ENCODE measurements at regions not wholly inside any gene's neighbourhood (a gene's known extent, or its start where the extent isn't known, plus 50 kb on each side); places are given as distances from the start of the nearest gene placed in this dataset.
"Not testable (repeated sequence)": the region's sequence is repeated elsewhere in the genome, so short reads cannot be mapped to it uniquely, and the experiment has no call there.

GRCh38 chr12:89059721-89060541 lies 292.4 kb downstream of the DUSP6 start:
- Histone ChIP-seq H3K27me3 (ENCODE audit: insufficient read depth, low read depth) (no peaks in the 10 kb centered on the region), H3K4me1 (ENCODE audit: low read depth, poor library complexity, severe bottlenecking) (no peaks in the 10 kb centered on the region), H3K27ac (no peak overlapping the region), H3K4me3 (IDR thresholded peaks at IDR 0.05; ENCODE audit: insufficient read depth, low read depth, low read length) (no peak overlapping the region), H3K36me3 (ENCODE audit: insufficient read depth) (no peaks in the 10 kb centered on the region), H2AFZ (ENCODE audit: low read depth) (no peak overlapping the region), H3K9ac (no peak overlapping the region), H3K4me2 (no peak overlapping the region), H4K20me1 (ENCODE audit: insufficient read depth) (no peaks in the 10 kb centered on the region), H3K79me2 (ENCODE audit: insufficient read depth, low read depth) (no peaks in the 10 kb centered on the region)
- no peak for TF ChIP-seq CTCF (conservative IDR thresholded peaks at IDR 0.05; ENCODE audit: low read depth, low read length)

- TF ChIP-seq CTCF (conservative IDR thresholded peaks at IDR 0.05; ENCODE audit: low read depth, low read length) = no peak
- Histone ChIP-seq H3K27me3 (ENCODE audit: insufficient read depth, low read depth) (no peaks in the 10 kb centered on the region), H3K27ac (no peak overlapping the region), H2AFZ (ENCODE audit: low read depth) (no peak overlapping the region), H3K4me1 (ENCODE audit: low read depth, poor library complexity, severe bottlenecking) (no peaks in the 10 kb centered on the region), H3K79me2 (ENCODE audit: insufficient read depth, low read depth) (no peaks in the 10 kb centered on the region), H3K9ac (no peak overlapping the region), H4K20me1 (ENCODE audit: insufficient read depth) (no peaks in the 10 kb centered on the region), H3K4me3 (IDR thresholded peaks at IDR 0.05; ENCODE audit: insufficient read depth, low read depth, low read length) (no peak overlapping the region), H3K4me2 (no peak overlapping the region), H3K36me3 (ENCODE audit: insufficient read depth) (no peaks in the 10 kb centered on the region)
Observed at GRCh38 chr12:89059056-89059455, 293.2 kb downstream of the DUSP6 start.

- no peaks in the 10 kb centered on the region for H3K79me2 ChIP-seq (ENCODE audit: insufficient read depth, low read depth)
- no peak overlapping the region for H3K27ac ChIP-seq
- H3K27me3 ChIP-seq (ENCODE audit: insufficient read depth, low read depth) = no peaks in the 10 kb centered on the region
- no peaks in the 10 kb centered on the region for H3K4me1 ChIP-seq (ENCODE audit: low read depth, poor library complexity, severe bottlenecking)
- H2AFZ ChIP-seq (ENCODE audit: low read depth) = no peak overlapping the region
- H3K4me2 ChIP-seq = no peak overlapping the region
- H3K4me3 ChIP-seq (IDR thresholded peaks at IDR 0.05; ENCODE audit: insufficient read depth, low read depth, low read length) = no peak overlapping the region
- no peaks in the 10 kb centered on the region for H3K36me3 ChIP-seq (ENCODE audit: insufficient read depth)
- H4K20me1 ChIP-seq (ENCODE audit: insufficient read depth) = no peaks in the 10 kb centered on the region
- no peak overlapping the region for H3K9ac ChIP-seq
- no peak for TF ChIP-seq CTCF (conservative IDR thresholded peaks at IDR 0.05; ENCODE audit: low read depth, low read length)
Observed at GRCh38 chr12:89058402-89058801, 293.9 kb downstream of the DUSP6 start.

- H3K9ac ChIP-seq; H4K20me1 ChIP-seq (ENCODE audit: insufficient read depth); H3K79me2 ChIP-seq (ENCODE audit: insufficient read depth, low read depth); H3K27ac ChIP-seq; H3K4me2 ChIP-seq; H3K27me3 ChIP-seq (ENCODE audit: insufficient read depth, low read depth); H2AFZ ChIP-seq (ENCODE audit: low read depth); H3K4me3 ChIP-seq (IDR thresholded peaks at IDR 0.05; ENCODE audit: insufficient read depth, low read depth, low read length); H3K36me3 ChIP-seq (ENCODE audit: insufficient read depth): not testable (repeated sequence)
- peaks cover 15% of the 10 kb centered on the region for H3K4me1 ChIP-seq (ENCODE audit: low read depth, poor library complexity, severe bottlenecking)
Observed at GRCh38 chr12:89053817-89054216, 298.5 kb downstream of the DUSP6 start.

GRCh38 chr12:89051065-89051677 lies 301.1 kb downstream of the DUSP6 start:
- TF ChIP-seq CTCF (conservative IDR thresholded peaks at IDR 0.05; ENCODE audit: low read depth, low read length) = peak; percentile 89
- no peak overlapping the region for H3K4me3 ChIP-seq (IDR thresholded peaks at IDR 0.05; ENCODE audit: insufficient read depth, low read depth, low read length)
- no peak overlapping the region for H2AFZ ChIP-seq (ENCODE audit: low read depth)

More at GRCh38 chr12:89051065-89051677, 301.1 kb downstream of the DUSP6 start:
- Histone ChIP-seq H3K79me2 (ENCODE audit: insufficient read depth, low read depth) (no peaks in the 10 kb centered on the region), H3K4me1 (ENCODE audit: low read depth, poor library complexity, severe bottlenecking) (peaks cover 15% of the 10 kb centered on the region), H3K4me2 (no peak overlapping the region), H3K27me3 (ENCODE audit: insufficient read depth, low read depth) (no peaks in the 10 kb centered on the region), H4K20me1 (ENCODE audit: insufficient read depth) (no peaks in the 10 kb centered on the region), H3K9ac (no peak overlapping the region), H3K27ac (no peak overlapping the region), H3K36me3 (ENCODE audit: insufficient read depth) (no peaks in the 10 kb centered on the region)
